Medulla oblongata (tissue), 1 donor: ENCODE measurements at regions not wholly inside any gene's neighbourhood (a gene's known extent, or its start where the extent isn't known, plus 50 kb on each side); places are given as distances from the start of the nearest gene placed in this dataset.

Experiments used
- DNase-seq: peaks from one replicate; pipeline ENCODE4 v3.0.0-alpha.2; 2015; ENCODE audit errors: extremely low spot score

- no peak for DNase-seq
Observed at GRCh38 chr2:117071556-117072102, 742.9 kb upstream of the DDX18 start.

- no peak for DNase-seq
Observed at GRCh38 chr2:117074756-117075155, 739.7 kb upstream of the DDX18 start.

GRCh38 chr2:117085256-117085655, 729.2 kb upstream of the DDX18 start:
- DNase-seq, result no peak

GRCh38 chr2:117085737-117086136, 728.8 kb upstream of the DDX18 start:
- no peak for DNase-seq

GRCh38 chr2:117086174-117086942, 728.1 kb upstream of the DDX18 start:
- no peak for DNase-seq

- no peak for DNase-seq
Observed at GRCh38 chr2:117086943-117087250, 727.6 kb upstream of the DDX18 start.

- no peak for DNase-seq
Observed at GRCh38 chr2:117087535-117088291, 726.8 kb upstream of the DDX18 start.

- no peak for DNase-seq
Observed at GRCh38 chr2:117091041-117091837, 723.3 kb upstream of the DDX18 start.

- no peak for DNase-seq
Observed at GRCh38 chr2:117101613-117102012, 712.9 kb upstream of the DDX18 start.

GRCh38 chr2:117108741-117109267, 705.7 kb upstream of the DDX18 start:
- no peak for DNase-seq

- DNase-seq, result no peak
Observed at GRCh38 chr2:117118994-117119393, 695.5 kb upstream of the DDX18 start.

GRCh38 chr2:117123362-117123761, 691.1 kb upstream of the DDX18 start:
- no peak for DNase-seq

- no peak for DNase-seq
Observed at GRCh38 chr2:117126656-117127055, 687.8 kb upstream of the DDX18 start.

GRCh38 chr2:117127680-117128079, 686.8 kb upstream of the DDX18 start:
- DNase-seq, result no peak

- no peak for DNase-seq
Observed at GRCh38 chr2:117128461-117128860, 686.0 kb upstream of the DDX18 start.

GRCh38 chr2:117137371-117137770, 677.1 kb upstream of the DDX18 start:
- DNase-seq, result no peak

GRCh38 chr2:117169036-117169765, 645.3 kb upstream of the DDX18 start:
- no peak for DNase-seq

GRCh38 chr2:117170897-117171296, 643.6 kb upstream of the DDX18 start:
- DNase-seq, result no peak

GRCh38 chr2:117179405-117179804, 635.1 kb upstream of the DDX18 start:
- no peak for DNase-seq

GRCh38 chr2:117190856-117191559, 623.5 kb upstream of the DDX18 start:
- no peak for DNase-seq

- no peak for DNase-seq
Observed at GRCh38 chr2:117195381-117195780, 619.1 kb upstream of the DDX18 start.
